H9 (cell line): ENCODE measurements at regions not wholly inside any gene's neighbourhood (a gene's known extent, or its start where the extent isn't known, plus 50 kb on each side); places are given as distances from the start of the nearest gene placed in this dataset.

Experiments used
- DNase-seq: peaks from one replicate; pipeline ENCODE4 v3.0.0-alpha.2; 2017
- H2AFZ ChIP-seq: one replicate; pipeline ENCODE4 v1.6.1; 2013; ENCODE audit warnings: mild to moderate bottlenecking, low read length, control low read depth, moderate library complexity
- H2AK5ac ChIP-seq: 2 replicates; pipeline ENCODE4 v1.6.1; 2013; ENCODE audit warnings: low read length, control low read depth, mixed read lengths; ENCODE audit not compliant: insufficient read length
- H2BK120ac ChIP-seq: one replicate; pipeline ENCODE4 v1.6.1; 2013; ENCODE audit warnings: low read depth, mild to moderate bottlenecking, low read length, control low read depth, inconsistent platforms; ENCODE audit not compliant: poor library complexity, severe bottlenecking
- H2BK12ac ChIP-seq: 2 replicates; pipeline ENCODE4 v1.6.1; 2013; ENCODE audit warnings: low read length, control low read depth, mixed read lengths, low read depth; ENCODE audit not compliant: insufficient read length
- H2BK15ac ChIP-seq: 2 replicates; pipeline ENCODE4 v1.6.1; 2013; ENCODE audit warnings: low read depth, low read length, control low read depth
- H2BK20ac ChIP-seq: one replicate; pipeline ENCODE4 v1.6.1; 2013; ENCODE audit warnings: low read depth, mild to moderate bottlenecking, low read length, control low read depth, inconsistent platforms; ENCODE audit not compliant: poor library complexity, severe bottlenecking
- H2BK5ac ChIP-seq: 2 replicates; pipeline ENCODE4 v1.6.1; 2013; ENCODE audit warnings: low read length, control low read depth, mixed read lengths; ENCODE audit not compliant: insufficient read length
- H3K14ac ChIP-seq: 2 replicates; pipeline ENCODE4 v1.6.1; 2013; ENCODE audit warnings: low read length, control low read depth; ENCODE audit not compliant: insufficient read depth
- H3K18ac ChIP-seq: 2 replicates; pipeline ENCODE4 v1.6.1; 2013; ENCODE audit warnings: low read depth, mild to moderate bottlenecking, mixed read lengths, low read length, control low read depth; ENCODE audit not compliant: insufficient read length
- H3K23ac ChIP-seq: 2 replicates; pipeline ENCODE4 v1.6.1; 2013; ENCODE audit warnings: low read length, control low read depth, mixed read lengths, low read depth; ENCODE audit not compliant: insufficient read length
- H3K23me2 ChIP-seq: 2 replicates; pipeline ENCODE4 v1.6.1; 2013; ENCODE audit warnings: low read depth, mild to moderate bottlenecking, mixed read lengths, low read length, control low read depth; ENCODE audit not compliant: insufficient read length, poor library complexity, severe bottlenecking
- H3K27ac ChIP-seq: 2 replicates; pipeline ENCODE4 v1.5.1; 2013; ENCODE audit warnings: low read length, control low read depth, mixed read lengths, low read depth; ENCODE audit not compliant: insufficient read length
- H3K27me3 ChIP-seq: 2 replicates; pipeline ENCODE4 v1.6.1; 2013; ENCODE audit warnings: low read length, control low read depth, inconsistent platforms; ENCODE audit not compliant: insufficient read depth
- H3K4ac ChIP-seq: 2 replicates; pipeline ENCODE4 v1.6.1; 2013; ENCODE audit warnings: low read depth, mild to moderate bottlenecking, control low read depth, inconsistent platforms, low read length, moderate library complexity
- H3K4me1 ChIP-seq: 2 replicates; pipeline ENCODE4 v1.6.1; 2013; ENCODE audit warnings: low read length, control low read depth, inconsistent platforms; ENCODE audit not compliant: insufficient read depth
- H3K4me2 ChIP-seq: 2 replicates; pipeline ENCODE4 v1.6.1; 2013; ENCODE audit warnings: low read length, control low read depth, mixed read lengths; ENCODE audit not compliant: insufficient read length, insufficient read depth
- H3K56ac ChIP-seq: 2 replicates; pipeline ENCODE4 v1.6.1; 2013; ENCODE audit warnings: low read depth, mild to moderate bottlenecking, mixed read lengths, low read length, control low read depth; ENCODE audit not compliant: insufficient read length
- H3K79me1 ChIP-seq: 2 replicates; pipeline ENCODE4 v1.6.1; 2013; ENCODE audit warnings: low read depth, mild to moderate bottlenecking, moderate library complexity, low read length, control low read depth, inconsistent platforms; ENCODE audit not compliant: insufficient read depth, poor library complexity, severe bottlenecking
- H3K79me2 ChIP-seq: 2 replicates; pipeline ENCODE4 v1.6.1; 2013; ENCODE audit warnings: low read length, control low read depth, inconsistent platforms; ENCODE audit not compliant: insufficient read depth
- H3K9ac ChIP-seq: 2 replicates; pipeline ENCODE4 v1.6.1; 2013; ENCODE audit warnings: low read length, control low read depth, mixed read lengths; ENCODE audit not compliant: insufficient read length; ENCODE audit errors: extremely low read depth
- H3K9me3 ChIP-seq: one replicate; pipeline ENCODE4 v1.6.1; 2013; ENCODE audit warnings: low read depth, low read length, inconsistent platforms; ENCODE audit not compliant: control insufficient read depth
- H3T11ph ChIP-seq: one replicate; pipeline ENCODE4 v1.6.1; 2013; ENCODE audit warnings: mild to moderate bottlenecking, low read length, control low read depth, inconsistent platforms
- H4K20me1 ChIP-seq: one replicate; pipeline ENCODE4 v1.6.1; 2013; ENCODE audit not compliant: control insufficient read depth, insufficient read length, insufficient read depth
- H4K5ac ChIP-seq: 2 replicates; pipeline ENCODE4 v1.6.1; 2013; ENCODE audit warnings: low read depth, mild to moderate bottlenecking, mixed read lengths, low read length, control low read depth; ENCODE audit not compliant: insufficient read length
- H4K8ac ChIP-seq: replicated peaks from 2 replicates; pipeline ENCODE4 v1.6.1; 2013; ENCODE audit warnings: low read length, control low read depth, mixed read lengths, low read depth; ENCODE audit not compliant: insufficient read length
- H4K91ac ChIP-seq: 2 replicates; pipeline ENCODE4 v1.6.1; 2013; ENCODE audit warnings: low read depth, mild to moderate bottlenecking, moderate library complexity, mixed read lengths, low read length, control low read depth; ENCODE audit not compliant: insufficient read length
- H3K27ac Mint-ChIP-seq, 3 experiments: 2 replicates in 2 of 3; 3 replicates in 1 of 3; pipeline ENCODE4 v1.8.0; 2020 to 2021; ENCODE audit warnings: mixed read lengths in 3 of 3, mild to moderate bottlenecking in 1 of 3, moderate library complexity in 1 of 3
- H3K27me3 Mint-ChIP-seq: 2 replicates; pipeline ENCODE4 v1.8.0; 2021; ENCODE audit warnings: low read depth, mild to moderate bottlenecking, moderate library complexity, mixed read lengths
- H3K36me3 Mint-ChIP-seq, 3 experiments: 2 replicates in 2 of 3; 3 replicates in 1 of 3; pipeline ENCODE4 v1.8.0; 2020 to 2021; ENCODE audit warnings: low read depth in 3 of 3, mixed read lengths in 3 of 3; ENCODE audit not compliant: insufficient read depth in 1 of 3
- H3K4me1 Mint-ChIP-seq, 2 experiments: 2 replicates each; pipeline ENCODE4 v1.8.0; 2020; ENCODE audit warnings: mixed read lengths in 2 of 2
- H3K4me3 Mint-ChIP-seq, 2 experiments: 2 replicates in 1 of 2; 3 replicates in 1 of 2; pipeline ENCODE4 v1.8.0; 2020 to 2021; ENCODE audit warnings: mild to moderate bottlenecking in 2 of 2, mixed read lengths in 2 of 2, moderate library complexity in 1 of 2
- H3K9me3 Mint-ChIP-seq, 2 experiments: 2 replicates in 1 of 2; 3 replicates in 1 of 2; pipeline ENCODE4 v1.8.0; 2020; ENCODE audit warnings: mild to moderate bottlenecking in 2 of 2, mixed read lengths in 2 of 2, moderate library complexity in 1 of 2
- TF ChIP-seq, protein P1 (sequence below): fragments of 200-600 bp; sonication (generic); conservative IDR thresholded peaks from 3 replicates; pipeline ENCODE4 v1.8.0; 2021; ENCODE audit warnings: antibody characterized with exemption, mild to moderate bottlenecking

DNA sequence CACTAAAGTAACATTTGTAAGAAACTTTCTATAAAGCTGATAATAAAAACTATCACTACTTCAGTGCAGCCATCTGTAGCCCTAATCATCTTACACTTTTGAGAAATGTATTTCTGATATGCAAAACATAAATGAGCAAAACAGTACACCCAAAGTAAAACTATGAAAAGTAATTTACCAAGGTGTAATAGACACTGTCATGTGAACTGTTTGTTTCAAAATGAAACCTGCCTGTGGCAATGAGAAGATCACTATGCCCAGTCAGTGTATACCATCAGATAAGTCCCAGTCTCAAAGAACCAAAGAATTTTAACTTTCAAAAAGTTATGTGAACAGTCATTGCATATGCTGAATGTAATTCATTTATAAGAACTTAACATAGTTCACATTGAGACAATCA, 398.1 kb downstream of the CDC14C start:
- Histone ChIP-seq H3K4me2 (no peak overlapping the region), H3K23ac (no peak overlapping the region), H4K20me1 (no peaks in the 10 kb centered on the region), H3K4ac (no peak overlapping the region), H3K79me1 (no peaks in the 10 kb centered on the region), H3K27ac (no peak overlapping the region), H2BK15ac (no peak overlapping the region), H3K4me1 (no peaks in the 10 kb centered on the region), H2BK12ac (no peak overlapping the region), H3K56ac (no peak overlapping the region), H3T11ph (no peak overlapping the region), H2AFZ (no peak overlapping the region), H3K9me3 (no peaks in the 10 kb centered on the region), H3K18ac (no peak overlapping the region), H4K8ac (no peak overlapping the region), H3K27me3 (no peaks in the 10 kb centered on the region), H3K9ac (no peak overlapping the region), H4K5ac (no peak overlapping the region), H2AK5ac (no peak overlapping the region), H3K79me2 (no peaks in the 10 kb centered on the region), H4K91ac (no peak overlapping the region), H3K14ac (no peak overlapping the region), H3K23me2 (no peaks in the 10 kb centered on the region), H2BK120ac (no peak overlapping the region), H2BK5ac (no peak overlapping the region), H2BK20ac (no peak overlapping the region)
- Mint-ChIP-seq H3K9me3 (no peaks in the 10 kb centered on the region), H3K4me1 (peaks cover 3 to 11% of the 10 kb centered on the region in 2 experiments; a peak in 2 of 4 replicates), H3K36me3 (no peaks in the 10 kb centered on the region), H3K27me3 (no peaks in the 10 kb centered on the region), H3K27ac (no peak overlapping the region), H3K4me3 (no peak overlapping the region)
- TF ChIP-seq, protein P1, sequence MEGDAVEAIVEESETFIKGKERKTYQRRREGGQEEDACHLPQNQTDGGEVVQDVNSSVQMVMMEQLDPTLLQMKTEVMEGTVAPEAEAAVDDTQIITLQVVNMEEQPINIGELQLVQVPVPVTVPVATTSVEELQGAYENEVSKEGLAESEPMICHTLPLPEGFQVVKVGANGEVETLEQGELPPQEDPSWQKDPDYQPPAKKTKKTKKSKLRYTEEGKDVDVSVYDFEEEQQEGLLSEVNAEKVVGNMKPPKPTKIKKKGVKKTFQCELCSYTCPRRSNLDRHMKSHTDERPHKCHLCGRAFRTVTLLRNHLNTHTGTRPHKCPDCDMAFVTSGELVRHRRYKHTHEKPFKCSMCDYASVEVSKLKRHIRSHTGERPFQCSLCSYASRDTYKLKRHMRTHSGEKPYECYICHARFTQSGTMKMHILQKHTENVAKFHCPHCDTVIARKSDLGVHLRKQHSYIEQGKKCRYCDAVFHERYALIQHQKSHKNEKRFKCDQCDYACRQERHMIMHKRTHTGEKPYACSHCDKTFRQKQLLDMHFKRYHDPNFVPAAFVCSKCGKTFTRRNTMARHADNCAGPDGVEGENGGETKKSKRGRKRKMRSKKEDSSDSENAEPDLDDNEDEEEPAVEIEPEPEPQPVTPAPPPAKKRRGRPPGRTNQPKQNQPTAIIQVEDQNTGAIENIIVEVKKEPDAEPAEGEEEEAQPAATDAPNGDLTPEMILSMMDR, result no peak
- DNase-seq, result no peak
